ENCODE measurements at regions not wholly inside any gene's neighbourhood (a gene's known extent, or its start where the extent isn't known, plus 50 kb on each side); places are given as distances from the start of the nearest gene placed in this dataset.

DNA sequence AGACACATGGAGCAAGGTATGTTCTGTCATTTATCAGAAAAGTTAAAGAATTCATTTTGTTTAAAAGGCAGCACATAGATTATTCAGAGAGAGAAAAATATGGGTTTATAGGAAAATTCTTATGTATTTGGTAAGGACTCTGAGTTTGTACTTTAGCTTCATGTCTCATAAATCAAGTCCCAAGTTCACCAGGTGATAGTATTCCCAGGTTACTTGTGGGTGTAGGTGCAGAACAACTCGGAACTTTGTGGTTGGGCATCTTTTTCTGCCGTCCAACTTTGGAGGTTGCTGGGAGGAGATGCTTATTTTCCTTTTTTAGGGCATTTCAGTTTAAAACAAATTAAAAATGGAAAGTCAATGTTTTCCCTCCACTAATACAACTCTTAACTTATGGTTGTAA, 269.8 kb upstream of the DMRT1 start:
- no peak overlapping the region for H3K27ac Mint-ChIP-seq
- Histone ChIP-seq H3K4me3 (ENCODE audit: low read length) (no peak overlapping the region), H3K9me3 (ENCODE audit: control insufficient read depth, low read length) (peaks cover 7% of the 10 kb centered on the region), H3K27ac (ENCODE audit: low read depth, low read length) (no peak overlapping the region), H3K9ac (ENCODE audit: extremely low read depth, low read length, poor library complexity, severe bottlenecking) (no peak overlapping the region), H3K27me3 (ENCODE audit: control insufficient read depth, insufficient read depth, low read length, poor library complexity, severe bottlenecking) (no peaks in the 10 kb centered on the region), H3K4me1 (ENCODE audit: control insufficient read depth, insufficient read depth, low read length) (no peaks in the 10 kb centered on the region), H3K36me3 (ENCODE audit: control insufficient read depth, insufficient read depth, low read length) (no peaks in the 10 kb centered on the region)
- peaks cover 10% of the 10 kb centered on the region for H3K36me3 Mint-ChIP-seq (ENCODE audit: low read depth)
- H3K27me3 Mint-ChIP-seq (ENCODE audit: insufficient read depth): no peaks in the 10 kb centered on the region
- DNase-seq: no peak
- TF ChIP-seq, protein P1, sequence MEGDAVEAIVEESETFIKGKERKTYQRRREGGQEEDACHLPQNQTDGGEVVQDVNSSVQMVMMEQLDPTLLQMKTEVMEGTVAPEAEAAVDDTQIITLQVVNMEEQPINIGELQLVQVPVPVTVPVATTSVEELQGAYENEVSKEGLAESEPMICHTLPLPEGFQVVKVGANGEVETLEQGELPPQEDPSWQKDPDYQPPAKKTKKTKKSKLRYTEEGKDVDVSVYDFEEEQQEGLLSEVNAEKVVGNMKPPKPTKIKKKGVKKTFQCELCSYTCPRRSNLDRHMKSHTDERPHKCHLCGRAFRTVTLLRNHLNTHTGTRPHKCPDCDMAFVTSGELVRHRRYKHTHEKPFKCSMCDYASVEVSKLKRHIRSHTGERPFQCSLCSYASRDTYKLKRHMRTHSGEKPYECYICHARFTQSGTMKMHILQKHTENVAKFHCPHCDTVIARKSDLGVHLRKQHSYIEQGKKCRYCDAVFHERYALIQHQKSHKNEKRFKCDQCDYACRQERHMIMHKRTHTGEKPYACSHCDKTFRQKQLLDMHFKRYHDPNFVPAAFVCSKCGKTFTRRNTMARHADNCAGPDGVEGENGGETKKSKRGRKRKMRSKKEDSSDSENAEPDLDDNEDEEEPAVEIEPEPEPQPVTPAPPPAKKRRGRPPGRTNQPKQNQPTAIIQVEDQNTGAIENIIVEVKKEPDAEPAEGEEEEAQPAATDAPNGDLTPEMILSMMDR (conservative IDR thresholded peaks at IDR 0.05): no peak
- 90% methylated on average over 2 of the region's 2 CpGs; no CpG with 5 or more reads in 1 of the 2 experiments for WGBS, 2 experiments (ENCODE audit: insufficient coverage in 1 of 2, insufficient read length in 1 of 2)
- H3K4me3 Mint-ChIP-seq: no peak overlapping the region
- peaks cover 9% of the 10 kb centered on the region for H3K9me3 Mint-ChIP-seq
- H3K4me1 Mint-ChIP-seq: peaks cover 17% of the 10 kb centered on the region

DNA sequence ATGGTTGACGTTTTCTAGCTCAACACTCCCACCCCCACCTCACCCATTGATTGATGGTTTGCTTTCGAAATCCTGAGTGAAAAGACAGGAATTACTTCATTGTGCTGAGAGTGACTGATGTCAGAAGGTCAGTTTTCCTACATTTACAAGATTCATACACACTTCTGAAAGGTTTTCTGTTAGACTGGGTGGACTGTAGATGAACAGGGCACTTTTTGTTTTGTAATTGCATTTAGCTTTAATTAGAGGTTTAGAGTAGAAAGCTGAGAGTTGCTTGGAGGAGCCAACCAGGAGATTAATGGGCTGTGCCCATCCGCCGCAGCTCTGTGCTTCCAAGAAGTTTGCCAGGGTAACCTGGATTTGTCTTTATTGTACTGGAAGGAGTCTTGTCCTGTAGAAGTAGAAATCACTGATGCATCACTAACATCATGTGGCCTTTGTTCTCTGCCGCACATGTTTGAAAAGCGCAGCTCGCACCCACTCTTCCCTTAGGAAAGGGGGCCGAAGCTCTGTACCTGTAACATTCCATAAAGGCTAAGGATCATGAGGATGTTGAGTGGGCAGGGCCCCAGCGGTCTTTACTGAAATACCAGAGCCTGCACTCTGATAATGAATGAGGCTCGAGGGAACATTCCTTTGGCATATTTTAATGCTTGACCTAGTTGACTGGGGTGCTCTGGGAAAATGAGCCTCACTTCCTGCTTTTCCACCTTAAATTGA, 267.6 kb upstream of the DMRT1 start:
- TF ChIP-seq, protein P1 (conservative IDR thresholded peaks at IDR 0.05): no peak
- no peak overlapping the region for H3K4me3 Mint-ChIP-seq
- H3K36me3 Mint-ChIP-seq (ENCODE audit: low read depth): peaks cover 17% of the 10 kb centered on the region
- peaks cover 9% of the 10 kb centered on the region for H3K9me3 Mint-ChIP-seq
- H3K4me3 ChIP-seq (ENCODE audit: low read length): no peak overlapping the region
- 82 to 86% methylated on average over 8 to 9 of the region's 10 CpGs for WGBS, 2 experiments (ENCODE audit: insufficient coverage in 1 of 2, insufficient read length in 1 of 2)
- no peak overlapping the region for H3K9ac ChIP-seq (ENCODE audit: extremely low read depth, low read length, poor library complexity, severe bottlenecking)
- no peaks in the 10 kb centered on the region for H3K27me3 Mint-ChIP-seq (ENCODE audit: insufficient read depth)
- no peaks in the 10 kb centered on the region for H3K4me1 ChIP-seq (ENCODE audit: control insufficient read depth, insufficient read depth, low read length)
- peaks cover 17% of the 10 kb centered on the region for H3K4me1 Mint-ChIP-seq
- peak; percentile 53 for DNase-seq
- no peaks in the 10 kb centered on the region for H3K36me3 ChIP-seq (ENCODE audit: control insufficient read depth, insufficient read depth, low read length)
- H3K27ac Mint-ChIP-seq: no peak overlapping the region
- H3K27ac ChIP-seq (ENCODE audit: low read depth, low read length): peak overlapping the region; percentile 22
- no peaks in the 10 kb centered on the region for H3K27me3 ChIP-seq (ENCODE audit: control insufficient read depth, insufficient read depth, low read length, poor library complexity, severe bottlenecking)
- peaks cover 4% of the 10 kb centered on the region for H3K9me3 ChIP-seq (ENCODE audit: control insufficient read depth, low read length)

DNA sequence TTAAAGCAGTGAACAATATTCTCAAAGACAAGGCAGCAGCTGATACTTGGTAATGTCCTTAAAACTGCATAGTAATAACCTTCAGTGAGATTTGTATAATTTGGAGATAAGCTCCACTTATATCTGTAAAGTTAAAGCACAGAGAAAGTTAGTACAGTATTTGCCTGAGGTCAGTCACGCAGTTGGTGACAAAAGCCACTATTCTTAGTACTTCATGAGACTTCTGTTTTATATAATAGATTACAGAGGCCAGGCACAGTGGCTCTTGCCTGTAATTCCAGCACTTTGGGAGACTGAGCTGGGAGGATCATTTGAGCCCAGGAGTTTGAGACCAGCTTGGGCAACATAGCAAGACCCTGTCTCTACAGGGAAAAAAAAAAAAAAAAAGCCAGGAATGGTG, 266.4 kb upstream of the DMRT1 start:
- TF ChIP-seq, protein P1 (conservative IDR thresholded peaks at IDR 0.05): no peak
- peaks cover 19% of the 10 kb centered on the region for H3K9me3 Mint-ChIP-seq
- H3K4me3 ChIP-seq (ENCODE audit: low read length): no peak overlapping the region
- 92 to 100% methylated on average over 1 of the region's 1 CpG for WGBS, 2 experiments (ENCODE audit: insufficient coverage in 1 of 2, insufficient read length in 1 of 2)
- H3K9ac ChIP-seq (ENCODE audit: extremely low read depth, low read length, poor library complexity, severe bottlenecking): no peak overlapping the region
- H3K36me3 Mint-ChIP-seq (ENCODE audit: low read depth): peaks cover 22% of the 10 kb centered on the region
- no peaks in the 10 kb centered on the region for H3K4me1 ChIP-seq (ENCODE audit: control insufficient read depth, insufficient read depth, low read length)
- DNase-seq: no peak
- H3K4me3 Mint-ChIP-seq: no peak overlapping the region
- no peak overlapping the region for H3K27ac ChIP-seq (ENCODE audit: low read depth, low read length)
- H3K36me3 ChIP-seq (ENCODE audit: control insufficient read depth, insufficient read depth, low read length): no peaks in the 10 kb centered on the region
- no peak overlapping the region for H3K27ac Mint-ChIP-seq
- H3K27me3 Mint-ChIP-seq (ENCODE audit: insufficient read depth): no peaks in the 10 kb centered on the region
- H3K9me3 ChIP-seq (ENCODE audit: control insufficient read depth, low read length): peaks cover 4% of the 10 kb centered on the region
- no peaks in the 10 kb centered on the region for H3K27me3 ChIP-seq (ENCODE audit: control insufficient read depth, insufficient read depth, low read length, poor library complexity, severe bottlenecking)
- peaks cover 8% of the 10 kb centered on the region for H3K4me1 Mint-ChIP-seq
